Ascending aorta (tissue), 2 donors: ENCODE measurements at regions not wholly inside any gene's neighbourhood (a gene's known extent, or its start where the extent isn't known, plus 50 kb on each side); places are given as distances from the start of the nearest gene placed in this dataset.

Source experiments
- DNase-seq, 2 donors: peaks; one replicate each; pipeline ENCODE4 v3.0.0-alpha.2; 2019; ENCODE audit warnings: low spot score in 2 of 2
- H3K27ac ChIP-seq, 2 donors: fragments of 200-600 bp; sonication (generic); one replicate each; pipeline ENCODE4 v1.5.1; 2016 to 2017; ENCODE audit warnings: mild to moderate bottlenecking in 1 of 2
- H3K27me3 ChIP-seq: fragments of 200-600 bp; sonication (generic); one replicate; pipeline ENCODE4 v1.5.1; 2017
- H3K36me3 ChIP-seq, 2 donors: fragments of 200-600 bp; sonication (generic); one replicate each; pipeline ENCODE4 v1.5.1; 2016
- H3K4me1 ChIP-seq, 2 donors: fragments of 200-600 bp; sonication (generic); one replicate each; pipeline ENCODE4 v1.5.1; 2016 to 2017; ENCODE audit warnings: mild to moderate bottlenecking in 1 of 2
- H3K4me3 ChIP-seq, 2 donors: fragments of 200-600 bp; sonication (generic); one replicate each; pipeline ENCODE4 v1.5.1; 2016 to 2017; ENCODE audit warnings: mild to moderate bottlenecking in 1 of 2
- H3K9me3 ChIP-seq, 2 donors: fragments of 200-600 bp; sonication (generic); one replicate each; pipeline ENCODE4 v1.5.1; 2016
- intact Hi-C: fragments of 100-400 bp; cut with DNase I; formaldehyde crosslinking; loops from one replicate; pipeline ENCODE4 v1.15.1; 2023
- TF ChIP-seq, protein P1 (sequence below), 3 experiments: fragments of 200-600 bp in 2 of 3; fragments of 450-650 bp in 1 of 3; sonication (generic) in 2 of 3; IDR thresholded peaks; one replicate each; pipeline ENCODE4 v1.5.1; 2016 to 2019; ENCODE audit warnings: antibody characterized with exemption in 3 of 3, mild to moderate bottlenecking in 1 of 3, moderate library complexity in 1 of 3

DNA sequence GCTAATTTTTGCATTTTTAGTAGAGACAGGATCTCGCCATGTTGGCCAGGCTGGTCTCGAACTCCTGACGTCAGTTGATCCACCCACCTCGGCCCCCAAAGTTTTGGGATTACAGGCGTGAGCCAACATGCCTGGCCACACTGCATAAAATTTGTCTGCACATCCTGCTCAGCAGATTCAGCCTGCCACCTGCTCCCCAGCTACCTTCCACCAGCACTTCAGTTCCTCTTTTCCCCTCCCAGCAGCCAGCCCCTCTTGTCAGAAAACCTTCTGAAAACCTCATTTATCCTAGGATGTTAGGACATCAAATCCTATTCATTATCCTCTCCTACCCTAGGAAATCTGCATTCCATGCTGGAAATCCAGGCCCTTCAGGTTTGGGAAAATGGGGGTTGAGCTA, 78.2 kb upstream of the CALM2 start:
- Histone ChIP-seq H3K36me3 (no peaks in the 10 kb centered on the region), H3K27me3 (no peaks in the 10 kb centered on the region), H3K4me3 (no peak overlapping the region), H3K9me3 (no peaks in the 10 kb centered on the region), H3K27ac (no peak overlapping the region), H3K4me1 (no peaks in the 10 kb centered on the region)
- TF ChIP-seq, protein P1, sequence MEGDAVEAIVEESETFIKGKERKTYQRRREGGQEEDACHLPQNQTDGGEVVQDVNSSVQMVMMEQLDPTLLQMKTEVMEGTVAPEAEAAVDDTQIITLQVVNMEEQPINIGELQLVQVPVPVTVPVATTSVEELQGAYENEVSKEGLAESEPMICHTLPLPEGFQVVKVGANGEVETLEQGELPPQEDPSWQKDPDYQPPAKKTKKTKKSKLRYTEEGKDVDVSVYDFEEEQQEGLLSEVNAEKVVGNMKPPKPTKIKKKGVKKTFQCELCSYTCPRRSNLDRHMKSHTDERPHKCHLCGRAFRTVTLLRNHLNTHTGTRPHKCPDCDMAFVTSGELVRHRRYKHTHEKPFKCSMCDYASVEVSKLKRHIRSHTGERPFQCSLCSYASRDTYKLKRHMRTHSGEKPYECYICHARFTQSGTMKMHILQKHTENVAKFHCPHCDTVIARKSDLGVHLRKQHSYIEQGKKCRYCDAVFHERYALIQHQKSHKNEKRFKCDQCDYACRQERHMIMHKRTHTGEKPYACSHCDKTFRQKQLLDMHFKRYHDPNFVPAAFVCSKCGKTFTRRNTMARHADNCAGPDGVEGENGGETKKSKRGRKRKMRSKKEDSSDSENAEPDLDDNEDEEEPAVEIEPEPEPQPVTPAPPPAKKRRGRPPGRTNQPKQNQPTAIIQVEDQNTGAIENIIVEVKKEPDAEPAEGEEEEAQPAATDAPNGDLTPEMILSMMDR (IDR thresholded peaks at IDR 0.05): no peak
- no peak for DNase-seq
- intact Hi-C loops: no loop called here

DNA sequence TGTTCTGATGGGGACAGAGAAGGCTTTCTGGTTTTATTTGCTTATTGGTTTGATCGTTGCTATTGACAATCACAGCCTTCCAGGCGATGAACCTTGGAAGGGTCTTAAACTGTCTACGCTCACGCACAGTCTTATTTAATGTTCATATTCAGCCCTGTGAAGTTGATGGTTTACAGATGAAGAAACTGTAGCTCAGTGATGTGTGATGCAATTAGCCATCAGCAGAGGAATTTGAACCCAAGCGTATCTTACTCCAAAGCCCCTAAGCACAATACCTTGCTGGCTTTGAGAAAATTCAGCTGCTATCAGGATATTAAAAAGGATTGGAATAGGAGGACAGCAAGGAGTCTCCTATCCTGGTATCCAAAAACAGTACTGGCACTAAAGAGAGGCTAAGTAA, 77.1 kb upstream of the CALM2 start:
- intact Hi-C loops: no loop called here
- Histone ChIP-seq H3K9me3 (no peaks in the 10 kb centered on the region), H3K27ac (no peak overlapping the region), H3K36me3 (no peaks in the 10 kb centered on the region), H3K4me1 (no peaks in the 10 kb centered on the region), H3K27me3 (no peaks in the 10 kb centered on the region), H3K4me3 (no peak overlapping the region)
- no peak for DNase-seq
- TF ChIP-seq, protein P1 (IDR thresholded peaks at IDR 0.05): no peak

DNA sequence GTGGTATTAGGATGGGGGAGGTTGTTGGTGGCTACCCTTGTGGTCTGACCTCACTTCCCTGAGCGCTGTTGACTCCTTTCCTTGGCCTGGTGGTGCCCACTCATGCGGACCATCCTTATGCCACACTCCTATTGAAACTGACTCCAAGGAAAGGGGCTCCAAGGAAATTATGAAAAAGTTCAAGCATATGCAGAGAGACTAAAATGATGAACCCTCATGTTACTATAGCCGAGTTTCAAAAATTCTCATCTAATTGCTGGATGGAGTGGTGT, 75.0 kb upstream of the CALM2 start:
- Histone ChIP-seq H3K9me3 (no peaks in the 10 kb centered on the region), H3K4me3 (no peak overlapping the region), H3K27me3 (no peaks in the 10 kb centered on the region), H3K36me3 (no peaks in the 10 kb centered on the region), H3K27ac (no peak overlapping the region), H3K4me1 (no peaks in the 10 kb centered on the region)
- intact Hi-C loops: no loop called here
- TF ChIP-seq, protein P1 (IDR thresholded peaks at IDR 0.05): no peak
- no peak for DNase-seq

DNA sequence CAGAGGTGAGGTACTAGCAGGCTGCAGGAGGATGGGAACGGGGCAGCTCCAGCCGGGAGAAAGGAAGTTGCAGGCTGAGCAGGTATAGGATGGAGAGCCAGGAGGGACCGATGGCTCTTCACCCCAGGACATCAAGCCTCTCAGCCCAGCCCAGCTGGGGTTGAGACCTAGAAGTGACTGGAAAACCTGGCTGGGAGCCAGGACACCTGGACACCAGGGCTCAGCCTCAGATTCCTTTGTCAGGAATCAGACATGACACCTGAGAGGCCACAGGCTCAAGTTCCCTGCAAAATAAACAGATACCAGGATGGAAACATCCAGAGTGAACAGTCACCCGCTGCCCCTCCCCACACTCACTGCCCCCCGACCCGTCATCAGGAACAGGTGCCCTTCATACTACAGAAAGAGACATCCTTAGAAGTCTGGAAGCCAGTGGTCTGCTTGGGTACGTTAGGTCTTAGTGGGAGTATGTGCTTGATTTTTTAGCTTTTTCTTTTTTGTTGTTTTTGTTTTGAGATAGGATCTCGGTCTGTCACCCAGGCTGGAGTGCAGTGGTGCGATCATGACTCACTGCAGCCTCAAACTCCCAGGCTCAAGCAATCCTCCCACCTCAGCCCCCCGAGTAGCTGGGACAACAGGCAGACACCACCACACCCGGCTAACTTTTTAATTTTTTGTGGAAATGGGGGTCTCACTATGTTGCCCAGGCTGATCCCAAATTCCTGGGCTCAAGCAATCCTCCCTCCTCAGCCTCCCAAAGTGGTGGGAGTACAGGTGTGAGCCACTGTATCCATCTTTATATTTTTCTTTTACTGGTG, 74.5 kb upstream of the CALM2 start:
- no peaks in the 10 kb centered on the region for H3K9me3 ChIP-seq
- DNase-seq: no peak
- no peak overlapping the region for H3K4me3 ChIP-seq
- intact Hi-C loops: no loop called here
- no peaks in the 10 kb centered on the region for H3K4me1 ChIP-seq
- H3K36me3 ChIP-seq: no peaks in the 10 kb centered on the region
- no peaks in the 10 kb centered on the region for H3K27me3 ChIP-seq
- TF ChIP-seq, protein P1 (IDR thresholded peaks at IDR 0.05): no peak
- H3K27ac ChIP-seq: no peak overlapping the region

DNA sequence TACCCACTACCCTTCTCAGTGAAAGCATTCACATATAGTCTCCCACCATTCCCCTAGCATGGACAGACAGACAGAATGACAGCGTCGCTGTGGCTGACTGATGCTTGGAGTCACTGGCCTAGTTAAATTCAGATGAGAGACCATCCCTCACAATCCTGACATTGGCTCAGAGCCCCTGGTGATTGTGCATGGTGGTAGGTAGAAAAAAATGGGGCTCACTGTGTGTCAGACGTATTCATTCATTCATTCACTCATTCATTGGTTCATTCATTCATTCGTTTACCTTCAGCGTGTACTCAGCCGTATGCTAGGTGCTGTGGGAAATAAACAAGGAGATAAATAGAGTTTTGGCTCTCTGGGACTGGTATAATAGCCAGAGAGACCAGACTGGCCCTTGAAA, 73.6 kb upstream of the CALM2 start:
- no peak for DNase-seq
- Histone ChIP-seq H3K27ac (no peak overlapping the region), H3K36me3 (no peaks in the 10 kb centered on the region), H3K9me3 (no peaks in the 10 kb centered on the region), H3K4me1 (no peaks in the 10 kb centered on the region), H3K4me3 (no peak overlapping the region), H3K27me3 (no peaks in the 10 kb centered on the region)
- intact Hi-C loops: no loop called here
- TF ChIP-seq, protein P1 (IDR thresholded peaks at IDR 0.05): no peak
